ENCODE measurements at regions not wholly inside any gene's neighbourhood (a gene's known extent, or its start where the extent isn't known, plus 50 kb on each side); places are given as distances from the start of the nearest gene placed in this dataset.

GRCh38 chr7:14974688-14975087 is 72.1 kb upstream of the DGKB start:
- no peak for TF ChIP-seq SP1 (IDR thresholded peaks at IDR 0.05)
- TF ChIP-seq BHLHE40 (IDR thresholded peaks at IDR 0.05; ENCODE audit: borderline replicate concordance), result no peak

Data from HEK293T (cell line).